Body of pancreas (tissue), 4 donors: ENCODE measurements at regions not wholly inside any gene's neighbourhood (a gene's known extent, or its start where the extent isn't known, plus 50 kb on each side); places are given as distances from the start of the nearest gene placed in this dataset.

Source experiments
- CTCF ChIP-seq, 7 experiments: fragments of 450-650 bp in 4 of 7; fragments of 200-600 bp in 3 of 7; sonication (generic) in 3 of 7; IDR thresholded peaks; one replicate each; pipeline ENCODE4 v1.5.1; 2016 to 2019; ENCODE audit warnings: antibody characterized with exemption in 7 of 7
- POLR2A ChIP-seq, 3 donors: fragments of 450-650 bp; IDR thresholded peaks; one replicate each; pipeline ENCODE4 v1.6.1; 2016; ENCODE audit warnings: antibody characterized with exemption in 3 of 3, mild to moderate bottlenecking in 2 of 3

GRCh38 chr22:27194096-27194748 lies 536.8 kb downstream of the MIAT start:
- TF ChIP-seq CTCF (IDR thresholded peaks at IDR 0.05) (no peak), POLR2A (IDR thresholded peaks at IDR 0.05) (no peak)
